Karpas-422 (cell line): ENCODE measurements at regions not wholly inside any gene's neighbourhood (a gene's known extent, or its start where the extent isn't known, plus 50 kb on each side); places are given as distances from the start of the nearest gene placed in this dataset.

Experiments
- DNase-seq: peaks from one replicate; pipeline ENCODE4 v3.0.0-alpha.2; 2015
- H2AFZ ChIP-seq: fragments of 200-600 bp; sonication (generic); 2 replicates; pipeline ENCODE4 v1.6.1; 2014; ENCODE audit warnings: antibody characterized with exemption, low read length, mixed read lengths
- H3K27ac ChIP-seq: fragments of 200-600 bp; sonication (generic); 2 replicates; pipeline ENCODE4 v1.5.1; 2014; ENCODE audit warnings: mild to moderate bottlenecking, low read length, moderate library complexity
- H3K27me3 ChIP-seq: fragments of 200-600 bp; sonication (generic); 2 replicates; pipeline ENCODE4 v1.6.1; 2014; ENCODE audit warnings: low read length, mixed read lengths
- H3K36me3 ChIP-seq: fragments of 200-600 bp; sonication (generic); 2 replicates; pipeline ENCODE4 v1.6.1; 2014; ENCODE audit warnings: low read length, mixed read lengths; ENCODE audit not compliant: insufficient read depth
- H3K4me1 ChIP-seq: fragments of 200-600 bp; sonication (generic); 2 replicates; pipeline ENCODE4 v1.6.1; 2014; ENCODE audit warnings: mild to moderate bottlenecking, low read length, mixed read lengths
- H3K4me2 ChIP-seq: fragments of 200-600 bp; sonication (generic); 2 replicates; pipeline ENCODE4 v1.6.1; 2014; ENCODE audit warnings: low read length, low read depth, mild to moderate bottlenecking; ENCODE audit not compliant: poor library complexity, severe bottlenecking
- H3K4me3 ChIP-seq: fragments of 200-600 bp; sonication (generic); 2 replicates; pipeline ENCODE4 v1.5.1; 2014; ENCODE audit warnings: mild to moderate bottlenecking, antibody characterized with exemption, low read length, mixed read lengths
- H3K79me2 ChIP-seq: fragments of 200-600 bp; sonication (generic); 2 replicates; pipeline ENCODE4 v1.6.1; 2014; ENCODE audit warnings: mild to moderate bottlenecking, low read length, mixed read lengths
- H3K9ac ChIP-seq: fragments of 200-600 bp; sonication (generic); 2 replicates; pipeline ENCODE4 v1.6.0; 2014; ENCODE audit warnings: low read length
- H3K9me2 ChIP-seq: fragments of 200-600 bp; sonication (generic), shearing (Covaris generic); replicated peaks from 2 replicates; pipeline ENCODE4 v1.6.0; 2014; ENCODE audit warnings: mild to moderate bottlenecking, low read length, moderate library complexity; ENCODE audit not compliant: insufficient read depth
- H3K9me3 ChIP-seq: fragments of 300-700, 200-600 bp; sonication (generic); 2 replicates; pipeline ENCODE4 v1.6.1; 2014; ENCODE audit warnings: low read length, mixed read lengths
- H4K20me1 ChIP-seq: fragments of 200-600 bp; sonication (generic); 2 replicates; pipeline ENCODE4 v1.6.1; 2014; ENCODE audit warnings: mild to moderate bottlenecking, antibody characterized with exemption, low read length, low read depth; ENCODE audit not compliant: insufficient read depth

- Histone ChIP-seq H3K27me3 (no peaks in the 10 kb centered on the region), H3K4me2 (no peak overlapping the region), H3K79me2 (no peaks in the 10 kb centered on the region), H3K36me3 (no peaks in the 10 kb centered on the region), H3K9ac (no peak overlapping the region), H2AFZ (no peak overlapping the region), H3K9me3 (no peaks in the 10 kb centered on the region), H4K20me1 (no peaks in the 10 kb centered on the region), H3K9me2 (no peaks in the 10 kb centered on the region), H3K4me1 (no peaks in the 10 kb centered on the region), H3K27ac (no peak overlapping the region), H3K4me3 (no peak overlapping the region)
- DNase-seq = no peak
Measured at GRCh38 chr6:111976139-111976538, 77.8 kb upstream of the CCN6 start.

- H3K36me3 ChIP-seq = no peaks in the 10 kb centered on the region
- H3K4me2 ChIP-seq = no peak overlapping the region
- no peaks in the 10 kb centered on the region for H3K79me2 ChIP-seq
- H3K4me3 ChIP-seq = no peak overlapping the region
- H3K27ac ChIP-seq = no peak overlapping the region
- H2AFZ ChIP-seq = no peak overlapping the region
- H3K9ac ChIP-seq = no peak overlapping the region
- H3K9me2 ChIP-seq = no peaks in the 10 kb centered on the region
- no peaks in the 10 kb centered on the region for H3K4me1 ChIP-seq
- no peaks in the 10 kb centered on the region for H3K27me3 ChIP-seq
- no peak for DNase-seq
- H4K20me1 ChIP-seq = no peaks in the 10 kb centered on the region
- no peaks in the 10 kb centered on the region for H3K9me3 ChIP-seq
Measured at GRCh38 chr6:111978532-111979149, 75.3 kb upstream of the CCN6 start.

- Histone ChIP-seq H3K27me3 (no peaks in the 10 kb centered on the region), H3K27ac (no peak overlapping the region)
Measured at GRCh38 chr6:111979633-111980032, 74.3 kb upstream of the CCN6 start.

GRCh38 chr6:111980143-111980542, 73.8 kb upstream of the CCN6 start:
- H3K27ac ChIP-seq = no peak overlapping the region
- H3K36me3 ChIP-seq = no peaks in the 10 kb centered on the region
- no peak for DNase-seq
- H3K4me2 ChIP-seq = no peak overlapping the region
- no peak overlapping the region for H3K4me3 ChIP-seq
- no peaks in the 10 kb centered on the region for H3K9me3 ChIP-seq
- no peaks in the 10 kb centered on the region for H4K20me1 ChIP-seq
- H3K4me1 ChIP-seq = no peaks in the 10 kb centered on the region
- H3K27me3 ChIP-seq = no peaks in the 10 kb centered on the region
- H2AFZ ChIP-seq = no peak overlapping the region
- no peaks in the 10 kb centered on the region for H3K9me2 ChIP-seq
- no peak overlapping the region for H3K9ac ChIP-seq
- H3K79me2 ChIP-seq = no peaks in the 10 kb centered on the region

More at GRCh38 chr6:111979633-111980032, 74.3 kb upstream of the CCN6 start:
- Histone ChIP-seq H3K79me2 (no peaks in the 10 kb centered on the region), H3K4me1 (no peaks in the 10 kb centered on the region), H4K20me1 (no peaks in the 10 kb centered on the region), H3K4me2 (no peak overlapping the region), H3K9me3 (no peaks in the 10 kb centered on the region), H3K9ac (no peak overlapping the region), H3K36me3 (no peaks in the 10 kb centered on the region), H3K9me2 (no peaks in the 10 kb centered on the region), H3K4me3 (no peak overlapping the region), H2AFZ (no peak overlapping the region)
- DNase-seq = no peak

GRCh38 chr6:111980971-111981840, 72.7 kb upstream of the CCN6 start:
- Histone ChIP-seq H3K9ac (no peak overlapping the region), H3K9me2 (no peaks in the 10 kb centered on the region), H3K79me2 (no peaks in the 10 kb centered on the region), H3K27me3 (no peaks in the 10 kb centered on the region), H3K4me3 (no peak overlapping the region), H3K27ac (no peak overlapping the region), H4K20me1 (no peaks in the 10 kb centered on the region), H3K4me1 (no peaks in the 10 kb centered on the region), H3K36me3 (no peaks in the 10 kb centered on the region), H3K4me2 (no peak overlapping the region), H2AFZ (no peak overlapping the region), H3K9me3 (no peaks in the 10 kb centered on the region)
- no peak for DNase-seq

- no peaks in the 10 kb centered on the region for H3K79me2 ChIP-seq
- H3K9me2 ChIP-seq = no peaks in the 10 kb centered on the region
- DNase-seq = no peak
- no peaks in the 10 kb centered on the region for H4K20me1 ChIP-seq
- no peak overlapping the region for H3K4me3 ChIP-seq
- no peak overlapping the region for H2AFZ ChIP-seq
- no peak overlapping the region for H3K9ac ChIP-seq
- no peak overlapping the region for H3K27ac ChIP-seq
- H3K36me3 ChIP-seq = no peaks in the 10 kb centered on the region
- no peaks in the 10 kb centered on the region for H3K9me3 ChIP-seq
- H3K4me1 ChIP-seq = no peaks in the 10 kb centered on the region
- no peaks in the 10 kb centered on the region for H3K27me3 ChIP-seq
- no peak overlapping the region for H3K4me2 ChIP-seq
Measured at GRCh38 chr6:111982681-111983080, 71.2 kb upstream of the CCN6 start.

GRCh38 chr6:111983193-111983592, 70.7 kb upstream of the CCN6 start:
- H3K27me3 ChIP-seq = no peaks in the 10 kb centered on the region
- no peak overlapping the region for H3K27ac ChIP-seq
- no peak overlapping the region for H3K4me2 ChIP-seq
- DNase-seq = no peak
- no peaks in the 10 kb centered on the region for H3K9me2 ChIP-seq
- H3K9ac ChIP-seq = no peak overlapping the region
- no peak overlapping the region for H2AFZ ChIP-seq
- H3K9me3 ChIP-seq = no peaks in the 10 kb centered on the region
- no peaks in the 10 kb centered on the region for H3K4me1 ChIP-seq
- no peak overlapping the region for H3K4me3 ChIP-seq
- no peaks in the 10 kb centered on the region for H3K36me3 ChIP-seq
- no peaks in the 10 kb centered on the region for H4K20me1 ChIP-seq
- no peaks in the 10 kb centered on the region for H3K79me2 ChIP-seq

- Histone ChIP-seq H2AFZ (no peak overlapping the region), H3K9me2 (no peaks in the 10 kb centered on the region), H3K4me1 (no peaks in the 10 kb centered on the region), H3K27ac (no peak overlapping the region), H3K4me3 (no peak overlapping the region), H3K4me2 (no peak overlapping the region), H3K9ac (no peak overlapping the region), H3K27me3 (no peaks in the 10 kb centered on the region), H3K9me3 (no peaks in the 10 kb centered on the region), H4K20me1 (no peaks in the 10 kb centered on the region), H3K79me2 (no peaks in the 10 kb centered on the region), H3K36me3 (no peaks in the 10 kb centered on the region)
- DNase-seq = no peak
Measured at GRCh38 chr6:111984081-111984480, 69.8 kb upstream of the CCN6 start.
